ENCODE measurements at regions not wholly inside any gene's neighbourhood (a gene's known extent, or its start where the extent isn't known, plus 50 kb on each side); places are given as distances from the start of the nearest gene placed in this dataset.

DNA sequence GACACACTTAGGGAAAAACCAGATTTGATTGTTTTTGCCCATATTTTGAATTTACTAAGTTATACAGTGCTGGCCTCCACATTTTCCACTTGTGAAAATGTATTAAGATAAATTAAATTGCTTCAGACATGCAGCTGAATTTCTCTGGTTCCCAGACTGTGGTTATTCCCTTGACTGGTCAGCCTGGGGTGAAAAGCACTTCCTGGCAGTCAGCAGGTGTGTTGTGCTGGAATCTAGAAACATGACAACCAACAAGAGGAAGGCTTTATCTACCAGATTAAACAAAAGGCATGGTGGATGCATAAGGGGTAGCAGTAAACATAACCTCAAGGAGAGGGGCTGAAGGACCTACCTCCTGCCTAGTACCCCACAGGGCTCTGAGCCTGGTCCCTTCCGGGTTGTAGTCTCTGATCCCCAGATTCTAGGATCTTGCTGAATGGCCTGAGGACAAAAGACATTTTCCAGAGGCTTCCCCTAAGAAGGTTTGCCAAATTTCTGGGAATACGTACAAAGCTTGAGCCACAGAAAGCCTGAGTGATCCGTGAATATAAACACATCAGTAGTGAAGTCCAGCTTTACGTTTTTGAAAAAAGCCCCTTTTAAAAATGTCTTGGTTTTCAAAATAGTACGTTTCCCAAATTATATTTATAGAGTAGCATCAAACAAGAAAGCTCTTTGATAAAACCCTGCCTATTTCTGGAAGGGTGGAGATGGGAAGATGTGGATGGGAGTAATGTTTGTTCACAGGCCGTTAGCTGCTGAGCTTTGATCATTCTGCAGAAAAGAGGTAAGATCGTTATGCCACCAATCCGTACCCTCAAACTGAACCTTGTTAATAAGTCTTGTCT lies 133.4 kb downstream of the LACC1 start:
- TF ChIP-seq, protein P1, sequence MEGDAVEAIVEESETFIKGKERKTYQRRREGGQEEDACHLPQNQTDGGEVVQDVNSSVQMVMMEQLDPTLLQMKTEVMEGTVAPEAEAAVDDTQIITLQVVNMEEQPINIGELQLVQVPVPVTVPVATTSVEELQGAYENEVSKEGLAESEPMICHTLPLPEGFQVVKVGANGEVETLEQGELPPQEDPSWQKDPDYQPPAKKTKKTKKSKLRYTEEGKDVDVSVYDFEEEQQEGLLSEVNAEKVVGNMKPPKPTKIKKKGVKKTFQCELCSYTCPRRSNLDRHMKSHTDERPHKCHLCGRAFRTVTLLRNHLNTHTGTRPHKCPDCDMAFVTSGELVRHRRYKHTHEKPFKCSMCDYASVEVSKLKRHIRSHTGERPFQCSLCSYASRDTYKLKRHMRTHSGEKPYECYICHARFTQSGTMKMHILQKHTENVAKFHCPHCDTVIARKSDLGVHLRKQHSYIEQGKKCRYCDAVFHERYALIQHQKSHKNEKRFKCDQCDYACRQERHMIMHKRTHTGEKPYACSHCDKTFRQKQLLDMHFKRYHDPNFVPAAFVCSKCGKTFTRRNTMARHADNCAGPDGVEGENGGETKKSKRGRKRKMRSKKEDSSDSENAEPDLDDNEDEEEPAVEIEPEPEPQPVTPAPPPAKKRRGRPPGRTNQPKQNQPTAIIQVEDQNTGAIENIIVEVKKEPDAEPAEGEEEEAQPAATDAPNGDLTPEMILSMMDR (IDR thresholded peaks at IDR 0.05), result no peak
- no peak for TF ChIP-seq POLR2A (IDR thresholded peaks at IDR 0.05)
- TF ChIP-seq POLR2AphosphoS5 (IDR thresholded peaks at IDR 0.05), result no peak

All from suprapubic skin (tissue), 4 donors.